Nephron (organoid): ENCODE measurements at regions not wholly inside any gene's neighbourhood (a gene's known extent, or its start where the extent isn't known, plus 50 kb on each side); places are given as distances from the start of the nearest gene placed in this dataset.
"Not testable (repeated sequence)": the region's sequence is repeated elsewhere in the genome, so short reads cannot be mapped to it uniquely, and the experiment has no call there.

ENCODE experiments used
- H3K27ac Mint-ChIP-seq, 3 experiments: 2 replicates each; pipeline ENCODE4 v1.8.0; 2020; ENCODE audit warnings: mixed read lengths in 3 of 3, mild to moderate bottlenecking in 2 of 3, moderate library complexity in 1 of 3
- H3K27me3 Mint-ChIP-seq: 2 replicates; pipeline ENCODE4 v1.8.0; 2021; ENCODE audit warnings: low read depth, mild to moderate bottlenecking, moderate library complexity, mixed read lengths
- H3K36me3 Mint-ChIP-seq: 2 replicates; pipeline ENCODE4 v1.8.0; 2020; ENCODE audit warnings: low read depth, mixed read lengths
- H3K4me1 Mint-ChIP-seq: 2 replicates; pipeline ENCODE4 v1.8.0; 2020; ENCODE audit warnings: mixed read lengths
- H3K4me3 Mint-ChIP-seq, 3 experiments: 2 replicates each; pipeline ENCODE4 v1.8.0; 2020; ENCODE audit warnings: mild to moderate bottlenecking in 3 of 3, mixed read lengths in 3 of 3, moderate library complexity in 2 of 3
- H3K9me3 Mint-ChIP-seq: 2 replicates; pipeline ENCODE4 v1.8.0; 2020; ENCODE audit warnings: mixed read lengths
- TF ChIP-seq, protein P1 (sequence below), 3 experiments: fragments of 200-600 bp; sonication (generic); IDR thresholded peaks; one replicate each; pipeline ENCODE4 v1.5.0; 2021; ENCODE audit warnings: antibody characterized with exemption in 3 of 3; ENCODE audit not compliant: unreplicated experiment in 3 of 3

DNA sequence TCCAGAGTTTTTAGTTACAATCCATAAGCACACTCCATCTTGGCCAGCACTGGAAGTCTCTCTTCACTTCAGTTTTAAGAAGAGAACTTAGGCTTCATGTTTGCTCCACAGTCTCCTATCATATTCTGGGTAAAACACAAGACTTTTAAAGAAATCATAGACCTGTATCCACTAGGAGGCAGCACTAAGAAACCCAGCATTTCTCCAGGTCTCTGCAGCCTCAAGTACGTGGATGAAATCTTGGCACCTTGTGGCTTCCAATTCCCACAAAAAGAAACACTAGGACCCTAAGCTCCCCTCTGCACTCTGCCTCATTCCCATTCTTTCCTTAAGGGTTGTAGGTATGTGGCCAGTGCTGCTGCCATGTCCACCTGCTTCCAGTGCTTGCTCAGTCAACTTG, 367.3 kb upstream of the CASK start:
- Mint-ChIP-seq H3K9me3 (peaks cover 4% of the 10 kb centered on the region), H3K4me3 (no peak overlapping the region), H3K27me3 (no peaks in the 10 kb centered on the region), H3K36me3 (no peaks in the 10 kb centered on the region), H3K4me1 (no peaks in the 10 kb centered on the region), H3K27ac (no peak overlapping the region)
- TF ChIP-seq, protein P1, sequence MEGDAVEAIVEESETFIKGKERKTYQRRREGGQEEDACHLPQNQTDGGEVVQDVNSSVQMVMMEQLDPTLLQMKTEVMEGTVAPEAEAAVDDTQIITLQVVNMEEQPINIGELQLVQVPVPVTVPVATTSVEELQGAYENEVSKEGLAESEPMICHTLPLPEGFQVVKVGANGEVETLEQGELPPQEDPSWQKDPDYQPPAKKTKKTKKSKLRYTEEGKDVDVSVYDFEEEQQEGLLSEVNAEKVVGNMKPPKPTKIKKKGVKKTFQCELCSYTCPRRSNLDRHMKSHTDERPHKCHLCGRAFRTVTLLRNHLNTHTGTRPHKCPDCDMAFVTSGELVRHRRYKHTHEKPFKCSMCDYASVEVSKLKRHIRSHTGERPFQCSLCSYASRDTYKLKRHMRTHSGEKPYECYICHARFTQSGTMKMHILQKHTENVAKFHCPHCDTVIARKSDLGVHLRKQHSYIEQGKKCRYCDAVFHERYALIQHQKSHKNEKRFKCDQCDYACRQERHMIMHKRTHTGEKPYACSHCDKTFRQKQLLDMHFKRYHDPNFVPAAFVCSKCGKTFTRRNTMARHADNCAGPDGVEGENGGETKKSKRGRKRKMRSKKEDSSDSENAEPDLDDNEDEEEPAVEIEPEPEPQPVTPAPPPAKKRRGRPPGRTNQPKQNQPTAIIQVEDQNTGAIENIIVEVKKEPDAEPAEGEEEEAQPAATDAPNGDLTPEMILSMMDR (IDR thresholded peaks at IDR 0.05; ENCODE audit: unreplicated experiment in 3 of 3) = peak in 1 of 3 experiments; percentile 13

DNA sequence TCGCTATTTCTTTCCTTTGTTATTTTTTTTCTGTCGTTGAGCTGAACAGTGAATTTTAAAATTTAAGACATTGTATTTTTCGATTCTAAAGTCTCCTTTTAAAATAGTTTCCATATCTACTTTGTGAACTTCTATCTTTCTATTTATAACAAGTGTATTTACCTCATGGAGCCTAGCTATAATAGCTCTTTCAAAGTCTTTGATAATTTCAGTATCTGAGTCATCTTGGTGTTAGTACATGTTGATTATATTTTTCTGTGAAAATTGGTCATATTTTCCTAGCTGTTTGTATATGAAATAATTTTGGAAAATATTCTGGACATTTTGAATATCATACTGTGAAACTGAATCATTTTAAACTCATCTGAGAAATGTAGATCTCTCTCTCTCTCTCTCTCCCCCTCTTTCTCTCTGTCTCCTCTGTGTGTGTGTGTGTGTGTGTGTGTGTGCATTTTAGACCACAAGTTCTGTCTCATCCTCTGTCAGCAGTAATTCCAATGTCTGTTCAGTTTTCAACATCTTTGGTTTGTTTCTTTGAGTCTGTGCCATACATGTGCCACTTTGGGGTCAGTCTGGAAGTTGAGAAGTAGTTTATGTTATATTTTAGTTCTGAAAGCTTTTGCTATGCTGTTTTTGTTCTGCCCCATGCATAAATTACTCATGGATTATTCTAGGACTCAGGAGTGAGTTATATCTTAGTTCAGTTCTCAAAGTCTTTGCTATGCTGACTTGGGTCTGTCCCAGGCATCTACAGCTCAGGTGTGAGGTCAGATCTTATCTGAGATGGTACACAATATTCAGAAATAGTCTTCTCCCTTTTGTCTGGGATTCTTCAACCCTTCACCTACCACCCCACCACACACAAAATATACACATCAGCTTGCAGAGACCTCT, 366.4 kb upstream of the CASK start:
- H3K4me3 Mint-ChIP-seq = no peak overlapping the region
- H3K27ac Mint-ChIP-seq = no peak overlapping the region
- peaks cover 4% of the 10 kb centered on the region for H3K9me3 Mint-ChIP-seq
- H3K27me3 Mint-ChIP-seq = no peaks in the 10 kb centered on the region
- H3K4me1 Mint-ChIP-seq = no peaks in the 10 kb centered on the region
- TF ChIP-seq, protein P1 (IDR thresholded peaks at IDR 0.05; ENCODE audit: unreplicated experiment in 3 of 3) = no peak
- no peaks in the 10 kb centered on the region for H3K36me3 Mint-ChIP-seq

DNA sequence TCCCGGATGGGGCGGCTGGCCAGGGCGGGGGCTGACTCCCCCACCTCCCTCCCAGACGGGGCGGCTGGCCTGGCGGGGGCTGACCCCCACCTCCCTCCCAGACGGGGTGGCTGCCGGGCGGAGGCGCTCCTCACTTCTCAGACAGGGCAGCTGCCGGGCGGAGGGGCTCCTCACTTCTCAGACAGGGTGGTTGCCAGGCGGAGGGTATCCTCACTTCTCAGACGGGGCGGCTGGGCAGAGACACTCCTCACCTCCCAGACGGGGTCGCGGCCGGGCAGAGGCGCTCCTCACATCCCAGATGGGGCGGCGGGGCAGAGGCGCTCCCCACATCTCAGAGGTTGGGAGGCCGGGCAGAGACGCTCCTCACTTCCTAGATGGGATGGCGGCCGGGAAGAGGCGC, 362.3 kb upstream of the CASK start:
- not testable (repeated sequence) for H3K4me1 Mint-ChIP-seq, H3K27me3 Mint-ChIP-seq, H3K4me3 Mint-ChIP-seq, H3K27ac Mint-ChIP-seq, H3K36me3 Mint-ChIP-seq
- peaks cover 10% of the 10 kb centered on the region for H3K9me3 Mint-ChIP-seq

DNA sequence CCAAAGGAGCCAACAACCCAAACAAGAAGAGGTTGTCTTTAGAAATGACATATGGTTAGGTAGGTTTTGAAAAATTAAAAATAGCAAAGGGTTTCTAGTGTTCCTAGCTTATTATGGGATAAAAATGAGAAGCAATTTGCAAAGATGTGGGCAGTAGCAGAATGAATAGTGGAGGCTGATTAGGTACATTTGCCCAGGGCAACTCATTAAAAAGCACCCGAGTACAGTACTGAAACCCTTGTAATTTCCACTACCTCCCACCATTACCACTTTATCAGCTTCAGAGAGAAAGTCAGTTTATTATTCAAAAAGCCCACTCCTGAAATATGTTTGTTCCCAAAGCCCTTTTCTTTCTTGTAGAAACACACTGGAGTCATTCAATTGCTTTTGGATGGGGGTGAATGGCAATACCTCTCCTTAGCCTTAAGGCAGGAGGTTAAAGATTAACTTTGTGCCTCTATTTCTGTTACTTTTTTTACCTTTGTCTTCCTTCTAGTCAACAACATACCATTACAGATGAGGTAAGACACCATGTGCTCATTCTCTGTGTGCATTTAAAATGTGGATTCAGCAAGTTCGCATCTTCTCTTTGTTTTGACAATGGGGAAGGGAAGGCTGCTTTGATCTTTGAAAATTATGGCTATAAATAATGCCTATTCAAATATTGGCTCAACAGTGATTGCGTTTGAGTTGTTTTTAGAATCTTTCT, 353.8 kb upstream of the CASK start:
- H3K27ac Mint-ChIP-seq = no peak overlapping the region
- TF ChIP-seq, protein P1 (IDR thresholded peaks at IDR 0.05; ENCODE audit: unreplicated experiment in 3 of 3) = no peak
- H3K36me3 Mint-ChIP-seq = no peaks in the 10 kb centered on the region
- H3K27me3 Mint-ChIP-seq = no peaks in the 10 kb centered on the region
- H3K9me3 Mint-ChIP-seq = no peaks in the 10 kb centered on the region
- H3K4me1 Mint-ChIP-seq = no peaks in the 10 kb centered on the region
- no peak overlapping the region for H3K4me3 Mint-ChIP-seq

DNA sequence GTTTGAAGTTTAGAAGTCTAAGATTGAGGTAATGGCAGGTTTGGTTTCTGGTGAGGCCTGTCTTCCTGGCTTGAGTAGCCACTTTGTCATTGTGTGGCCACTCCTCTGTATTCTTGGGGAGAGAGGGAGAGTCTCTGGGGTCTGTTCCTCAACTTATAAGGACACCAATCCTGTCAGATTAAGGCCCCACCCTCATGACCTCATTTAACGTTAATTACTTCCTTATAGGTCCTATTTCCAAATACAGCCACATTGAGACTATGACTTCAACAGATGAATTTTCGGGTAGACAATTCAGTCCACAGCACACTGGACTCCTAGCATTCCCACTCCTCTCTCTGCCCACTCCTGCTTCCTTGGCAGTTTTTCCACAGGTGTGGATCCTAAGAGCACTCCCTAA, 350.8 kb upstream of the CASK start:
- Mint-ChIP-seq H3K27ac (no peak overlapping the region), H3K27me3 (no peaks in the 10 kb centered on the region), H3K9me3 (no peaks in the 10 kb centered on the region), H3K36me3 (no peaks in the 10 kb centered on the region), H3K4me3 (no peak overlapping the region), H3K4me1 (no peaks in the 10 kb centered on the region)
- TF ChIP-seq, protein P1 (IDR thresholded peaks at IDR 0.05; ENCODE audit: unreplicated experiment in 3 of 3) = no peak

DNA sequence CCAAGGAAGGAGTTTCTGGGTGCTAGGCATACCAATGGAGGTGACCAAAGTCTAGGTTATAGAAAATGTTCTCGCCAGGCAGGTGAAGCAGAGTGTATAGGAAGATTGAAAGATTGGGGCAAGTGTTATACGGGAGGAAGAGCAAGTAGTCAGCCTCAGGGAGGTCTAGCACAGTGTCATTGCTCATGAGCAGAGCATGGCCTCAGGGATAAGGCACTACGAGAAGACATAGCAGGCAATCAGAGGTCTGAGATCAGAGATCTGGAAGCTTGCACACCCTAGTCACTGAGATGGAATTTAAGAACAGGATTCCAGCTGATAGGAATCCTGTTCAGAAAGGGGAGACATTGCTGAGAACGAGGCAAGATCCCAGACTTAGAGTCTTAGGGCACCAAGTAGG, 350.0 kb upstream of the CASK start:
- no peaks in the 10 kb centered on the region for H3K9me3 Mint-ChIP-seq
- TF ChIP-seq, protein P1 (IDR thresholded peaks at IDR 0.05; ENCODE audit: unreplicated experiment in 3 of 3) = no peak
- no peaks in the 10 kb centered on the region for H3K36me3 Mint-ChIP-seq
- no peak overlapping the region for H3K27ac Mint-ChIP-seq
- no peaks in the 10 kb centered on the region for H3K27me3 Mint-ChIP-seq
- no peak overlapping the region for H3K4me3 Mint-ChIP-seq
- no peaks in the 10 kb centered on the region for H3K4me1 Mint-ChIP-seq
